ENCODE measurements at regions not wholly inside any gene's neighbourhood (a gene's known extent, or its start where the extent isn't known, plus 50 kb on each side); places are given as distances from the start of the nearest gene placed in this dataset.

DNA sequence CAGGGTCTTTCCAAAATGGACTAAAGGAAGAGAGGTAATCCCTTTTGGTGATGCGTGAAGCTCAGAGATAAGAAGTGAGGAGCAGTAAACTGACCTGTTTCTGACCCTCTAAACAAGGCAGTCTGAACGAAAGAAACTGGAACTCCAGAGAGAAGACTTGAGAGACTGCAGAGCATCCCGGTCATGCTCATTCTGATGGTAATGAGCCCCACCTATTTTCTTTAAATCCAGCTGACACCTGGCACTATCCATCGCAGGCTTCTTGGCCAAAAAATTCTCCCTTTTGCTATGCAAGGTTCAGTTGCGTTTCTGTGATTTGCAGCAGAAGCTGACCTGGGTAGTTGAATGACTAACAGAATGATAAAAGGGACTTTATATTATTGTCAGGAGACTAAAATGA is 105.9 kb upstream of the KCNK2 start:
- Histone ChIP-seq H3K9me3 (ENCODE audit: control extremely low read depth in 1 of 3, control insufficient read depth in 2 of 3, insufficient read depth in 1 of 3, low read length in 2 of 3) (no peaks in the 10 kb centered on the region), H3K4me2 (replicated peaks; ENCODE audit: low read depth, low read length, poor library complexity, severe bottlenecking) (no peak overlapping the region), H3K4me3 (ENCODE audit: control extremely low read depth in 1 of 5, extremely low read depth in 1 of 5, insufficient read depth in 1 of 5, low read depth in 2 of 5, low read length in 4 of 5) (no peak overlapping the region), H3K79me2 (ENCODE audit: control insufficient read depth, insufficient read depth, low read length) (no peaks in the 10 kb centered on the region), H3K36me3 (replicated peaks in 1 of 2; ENCODE audit: control extremely low read depth in 1 of 2, control insufficient read depth in 1 of 2, extremely low read depth in 1 of 2, insufficient read depth in 2 of 2, low read length in 1 of 2) (no peaks in the 10 kb centered on the region), H3K27me3 (replicated peaks in 1 of 4; ENCODE audit: control extremely low read depth in 1 of 4, control insufficient read depth in 3 of 4, insufficient read depth in 4 of 4, low read length in 3 of 4) (no peaks in the 10 kb centered on the region), H3K4me1 (ENCODE audit: control insufficient read depth in 2 of 2, insufficient read depth in 2 of 2, low read length in 2 of 2) (no peaks in the 10 kb centered on the region), H2AFZ (ENCODE audit: insufficient read depth, low read depth, low read length, poor library complexity, severe bottlenecking) (no peak overlapping the region), H3K27ac (ENCODE audit: low read length in 2 of 2) (no peak overlapping the region), H4K20me1 (ENCODE audit: control insufficient read depth, insufficient read depth, low read length, poor library complexity, severe bottlenecking) (no peaks in the 10 kb centered on the region), H3K9ac (ENCODE audit: low read length) (no peak overlapping the region)
- no peaks in the 10 kb centered on the region for H3K9me3 Mint-ChIP-seq (ENCODE audit: insufficient read depth)
- ChIA-PET CTCF (no interaction called here), POLR2A (no interaction called here)
- 34% methylated on average over 4 of the region's 5 CpGs for WGBS (ENCODE audit: insufficient coverage)
- H3K27ac Mint-ChIP-seq: no peak overlapping the region
- no peaks in the 10 kb centered on the region for H3K27me3 Mint-ChIP-seq
- H3K4me3 Mint-ChIP-seq: no peak overlapping the region
- DNase-seq (no peak), ATAC-seq (ENCODE audit: low read depth) (no peak)
- intact Hi-C loops (cut with micrococcal nuclease): no loop called here
- H3K4me1 Mint-ChIP-seq: no peaks in the 10 kb centered on the region
- TF ChIP-seq, protein P1, sequence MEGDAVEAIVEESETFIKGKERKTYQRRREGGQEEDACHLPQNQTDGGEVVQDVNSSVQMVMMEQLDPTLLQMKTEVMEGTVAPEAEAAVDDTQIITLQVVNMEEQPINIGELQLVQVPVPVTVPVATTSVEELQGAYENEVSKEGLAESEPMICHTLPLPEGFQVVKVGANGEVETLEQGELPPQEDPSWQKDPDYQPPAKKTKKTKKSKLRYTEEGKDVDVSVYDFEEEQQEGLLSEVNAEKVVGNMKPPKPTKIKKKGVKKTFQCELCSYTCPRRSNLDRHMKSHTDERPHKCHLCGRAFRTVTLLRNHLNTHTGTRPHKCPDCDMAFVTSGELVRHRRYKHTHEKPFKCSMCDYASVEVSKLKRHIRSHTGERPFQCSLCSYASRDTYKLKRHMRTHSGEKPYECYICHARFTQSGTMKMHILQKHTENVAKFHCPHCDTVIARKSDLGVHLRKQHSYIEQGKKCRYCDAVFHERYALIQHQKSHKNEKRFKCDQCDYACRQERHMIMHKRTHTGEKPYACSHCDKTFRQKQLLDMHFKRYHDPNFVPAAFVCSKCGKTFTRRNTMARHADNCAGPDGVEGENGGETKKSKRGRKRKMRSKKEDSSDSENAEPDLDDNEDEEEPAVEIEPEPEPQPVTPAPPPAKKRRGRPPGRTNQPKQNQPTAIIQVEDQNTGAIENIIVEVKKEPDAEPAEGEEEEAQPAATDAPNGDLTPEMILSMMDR (IDR thresholded peaks at IDR 0.05): no peak

DNA sequence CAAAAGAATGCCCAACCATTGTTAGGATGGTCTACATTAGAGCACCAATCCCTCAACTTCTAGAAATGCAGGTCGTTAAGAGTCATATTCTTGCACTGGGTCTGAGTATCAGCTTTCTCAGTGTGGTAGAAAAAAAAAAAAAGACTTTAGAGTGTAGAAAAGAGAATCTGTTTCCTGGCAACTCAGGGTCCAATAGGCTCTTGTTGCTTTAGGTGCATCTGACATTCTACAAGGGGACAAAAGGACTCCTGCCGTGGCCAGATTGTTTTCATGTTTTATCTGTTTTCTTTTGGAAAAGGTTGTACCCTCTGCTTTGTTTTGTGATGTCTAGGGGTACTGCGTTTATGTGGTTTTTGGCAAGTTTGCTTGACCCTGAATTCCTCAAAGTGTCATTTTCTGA is 105.4 kb upstream of the KCNK2 start:
- POLR2A ChIA-PET: no interaction called here

More for the DNA sequence above, 105.4 kb upstream of the KCNK2 start:
- Histone ChIP-seq H3K4me3 (ENCODE audit: control extremely low read depth in 1 of 5, extremely low read depth in 1 of 5, insufficient read depth in 1 of 5, low read depth in 2 of 5, low read length in 4 of 5) (no peak overlapping the region), H3K9ac (ENCODE audit: low read length) (no peak overlapping the region), H3K27ac (ENCODE audit: low read length in 2 of 2) (no peak overlapping the region), H3K36me3 (replicated peaks in 1 of 2; ENCODE audit: control extremely low read depth in 1 of 2, control insufficient read depth in 1 of 2, extremely low read depth in 1 of 2, insufficient read depth in 2 of 2, low read length in 1 of 2) (no peaks in the 10 kb centered on the region), H3K4me1 (ENCODE audit: control insufficient read depth in 2 of 2, insufficient read depth in 2 of 2, low read length in 2 of 2) (no peaks in the 10 kb centered on the region), H3K79me2 (ENCODE audit: control insufficient read depth, insufficient read depth, low read length) (no peaks in the 10 kb centered on the region), H3K4me2 (replicated peaks; ENCODE audit: low read depth, low read length, poor library complexity, severe bottlenecking) (no peak overlapping the region), H4K20me1 (ENCODE audit: control insufficient read depth, insufficient read depth, low read length, poor library complexity, severe bottlenecking) (no peaks in the 10 kb centered on the region), H3K27me3 (replicated peaks in 1 of 4; ENCODE audit: control extremely low read depth in 1 of 4, control insufficient read depth in 3 of 4, insufficient read depth in 4 of 4, low read length in 3 of 4) (no peaks in the 10 kb centered on the region), H2AFZ (ENCODE audit: insufficient read depth, low read depth, low read length, poor library complexity, severe bottlenecking) (no peak overlapping the region), H3K9me3 (ENCODE audit: control extremely low read depth in 1 of 3, control insufficient read depth in 2 of 3, insufficient read depth in 1 of 3, low read length in 2 of 3) (no peaks in the 10 kb centered on the region)
- intact Hi-C loops (cut with micrococcal nuclease): no loop called here
- H3K27ac Mint-ChIP-seq: no peak overlapping the region
- H3K27me3 Mint-ChIP-seq: no peaks in the 10 kb centered on the region
- H3K4me1 Mint-ChIP-seq: no peaks in the 10 kb centered on the region
- no peak for ATAC-seq (ENCODE audit: low read depth)
- WGBS (ENCODE audit: insufficient coverage): 75% methylated on average over 3 of the region's 3 CpGs
- TF ChIP-seq, protein P1 (IDR thresholded peaks at IDR 0.05): no peak
- no peak for TF ChIP-seq EZH2 (IDR thresholded peaks at IDR 0.05; ENCODE audit: borderline replicate concordance, insufficient read depth, low read depth, low read length, poor library complexity, severe bottlenecking)
- CTCF ChIA-PET: no interaction called here
- no peak overlapping the region for H3K4me3 Mint-ChIP-seq
- H3K9me3 Mint-ChIP-seq (ENCODE audit: insufficient read depth): peaks cover 1% of the 10 kb centered on the region
- DNase-seq: no peak
